ENCODE measurements at regions not wholly inside any gene's neighbourhood (a gene's known extent, or its start where the extent isn't known, plus 50 kb on each side); places are given as distances from the start of the nearest gene placed in this dataset.

- H3K27ac ChIP-seq (ENCODE audit: low read length): no peak overlapping the region
- no peaks in the 10 kb centered on the region for H3K36me3 ChIP-seq (ENCODE audit: control insufficient read depth, insufficient read depth, low read length)
- H3K4me3 ChIP-seq (ENCODE audit: low read length): no peak overlapping the region
- no peaks in the 10 kb centered on the region for H3K27me3 ChIP-seq (ENCODE audit: control insufficient read depth, insufficient read depth, low read length)
- WGBS (ENCODE audit: insufficient coverage, insufficient read length): no CpG with 5 or more reads among the region's 9 CpGs
- no peak for DNase-seq (ENCODE audit: low read depth, low spot score)
- no peaks in the 10 kb centered on the region for H3K9me3 ChIP-seq (ENCODE audit: control insufficient read depth, insufficient read depth, low read length)
- H3K4me1 ChIP-seq (ENCODE audit: control insufficient read depth, insufficient read depth, low read length): no peaks in the 10 kb centered on the region
Observed at GRCh38 chr10:55426138-55426537, 625.1 kb upstream of the PCDH15 start.

- Histone ChIP-seq H3K27me3 (ENCODE audit: control insufficient read depth, insufficient read depth, low read length) (no peaks in the 10 kb centered on the region), H3K4me3 (ENCODE audit: low read length) (no peak overlapping the region), H3K4me1 (ENCODE audit: control insufficient read depth, insufficient read depth, low read length) (no peaks in the 10 kb centered on the region), H3K27ac (ENCODE audit: low read length) (no peak overlapping the region), H3K9me3 (ENCODE audit: control insufficient read depth, insufficient read depth, low read length) (no peaks in the 10 kb centered on the region), H3K36me3 (ENCODE audit: control insufficient read depth, insufficient read depth, low read length) (no peaks in the 10 kb centered on the region)
- no CpG with 5 or more reads among the region's 7 CpGs for WGBS (ENCODE audit: insufficient coverage, insufficient read length)
- DNase-seq (ENCODE audit: low read depth, low spot score): no peak
Observed at GRCh38 chr10:55410415-55410885, 609.4 kb upstream of the PCDH15 start.

GRCh38 chr10:55404094-55404493 lies 603.1 kb upstream of the PCDH15 start:
- H3K27ac ChIP-seq (ENCODE audit: low read length): no peak overlapping the region
- H3K36me3 ChIP-seq (ENCODE audit: control insufficient read depth, insufficient read depth, low read length): no peaks in the 10 kb centered on the region
- H3K4me3 ChIP-seq (ENCODE audit: low read length): no peak overlapping the region
- H3K9me3 ChIP-seq (ENCODE audit: control insufficient read depth, insufficient read depth, low read length): no peaks in the 10 kb centered on the region
- DNase-seq (ENCODE audit: low read depth, low spot score): no peak
- no peaks in the 10 kb centered on the region for H3K4me1 ChIP-seq (ENCODE audit: control insufficient read depth, insufficient read depth, low read length)
- no CpG with 5 or more reads among the region's 6 CpGs for WGBS (ENCODE audit: insufficient coverage, insufficient read length)
- no peaks in the 10 kb centered on the region for H3K27me3 ChIP-seq (ENCODE audit: control insufficient read depth, insufficient read depth, low read length)

- no peak overlapping the region for H3K27ac ChIP-seq (ENCODE audit: low read length)
- H3K36me3 ChIP-seq (ENCODE audit: control insufficient read depth, insufficient read depth, low read length): no peaks in the 10 kb centered on the region
- no peaks in the 10 kb centered on the region for H3K4me1 ChIP-seq (ENCODE audit: control insufficient read depth, insufficient read depth, low read length)
- H3K4me3 ChIP-seq (ENCODE audit: low read length): no peak overlapping the region
- DNase-seq (ENCODE audit: low read depth, low spot score): no peak
- no peaks in the 10 kb centered on the region for H3K9me3 ChIP-seq (ENCODE audit: control insufficient read depth, insufficient read depth, low read length)
- WGBS (ENCODE audit: insufficient coverage, insufficient read length): no CpG with 5 or more reads among the region's 3 CpGs
- H3K27me3 ChIP-seq (ENCODE audit: control insufficient read depth, insufficient read depth, low read length): no peaks in the 10 kb centered on the region
Observed at GRCh38 chr10:55400075-55400849, 599.2 kb upstream of the PCDH15 start.

- H3K9me3 ChIP-seq (ENCODE audit: control insufficient read depth, insufficient read depth, low read length): no peaks in the 10 kb centered on the region
- DNase-seq (ENCODE audit: low read depth, low spot score): no peak
- no peaks in the 10 kb centered on the region for H3K36me3 ChIP-seq (ENCODE audit: control insufficient read depth, insufficient read depth, low read length)
- WGBS (ENCODE audit: insufficient coverage, insufficient read length): no CpG with 5 or more reads among the region's 1 CpG
- H3K27ac ChIP-seq (ENCODE audit: low read length): no peak overlapping the region
- no peaks in the 10 kb centered on the region for H3K4me1 ChIP-seq (ENCODE audit: control insufficient read depth, insufficient read depth, low read length)
- no peak overlapping the region for H3K4me3 ChIP-seq (ENCODE audit: low read length)
- no peaks in the 10 kb centered on the region for H3K27me3 ChIP-seq (ENCODE audit: control insufficient read depth, insufficient read depth, low read length)
Observed at GRCh38 chr10:55398497-55398882, 597.5 kb upstream of the PCDH15 start.

- Histone ChIP-seq H3K27ac (ENCODE audit: low read length) (no peak overlapping the region), H3K4me1 (ENCODE audit: control insufficient read depth, insufficient read depth, low read length) (no peaks in the 10 kb centered on the region), H3K9me3 (ENCODE audit: control insufficient read depth, insufficient read depth, low read length) (no peaks in the 10 kb centered on the region), H3K36me3 (ENCODE audit: control insufficient read depth, insufficient read depth, low read length) (no peaks in the 10 kb centered on the region), H3K27me3 (ENCODE audit: control insufficient read depth, insufficient read depth, low read length) (no peaks in the 10 kb centered on the region), H3K4me3 (ENCODE audit: low read length) (no peak overlapping the region)
- DNase-seq (ENCODE audit: low read depth, low spot score): no peak
- no CpG with 5 or more reads among the region's 7 CpGs for WGBS (ENCODE audit: insufficient coverage, insufficient read length)
Observed at GRCh38 chr10:55397777-55398496, 596.9 kb upstream of the PCDH15 start.

GRCh38 chr10:55378196-55378595 lies 577.2 kb upstream of the PCDH15 start:
- no peaks in the 10 kb centered on the region for H3K36me3 ChIP-seq (ENCODE audit: control insufficient read depth, insufficient read depth, low read length)
- no peaks in the 10 kb centered on the region for H3K9me3 ChIP-seq (ENCODE audit: control insufficient read depth, insufficient read depth, low read length)
- WGBS (ENCODE audit: insufficient coverage, insufficient read length): 100% methylated on average over 1 of the region's 1 CpG
- no peak overlapping the region for H3K27ac ChIP-seq (ENCODE audit: low read length)
- DNase-seq (ENCODE audit: low read depth, low spot score): no peak
- no peaks in the 10 kb centered on the region for H3K4me1 ChIP-seq (ENCODE audit: control insufficient read depth, insufficient read depth, low read length)
- no peak overlapping the region for H3K4me3 ChIP-seq (ENCODE audit: low read length)
- H3K27me3 ChIP-seq (ENCODE audit: control insufficient read depth, insufficient read depth, low read length): no peaks in the 10 kb centered on the region

GRCh38 chr10:55374917-55375316 lies 573.9 kb upstream of the PCDH15 start:
- DNase-seq (ENCODE audit: low read depth, low spot score): no peak
- Histone ChIP-seq H3K27ac (ENCODE audit: low read length) (no peak overlapping the region), H3K9me3 (ENCODE audit: control insufficient read depth, insufficient read depth, low read length) (no peaks in the 10 kb centered on the region), H3K27me3 (ENCODE audit: control insufficient read depth, insufficient read depth, low read length) (no peaks in the 10 kb centered on the region), H3K36me3 (ENCODE audit: control insufficient read depth, insufficient read depth, low read length) (no peaks in the 10 kb centered on the region), H3K4me3 (ENCODE audit: low read length) (no peak overlapping the region), H3K4me1 (ENCODE audit: control insufficient read depth, insufficient read depth, low read length) (no peaks in the 10 kb centered on the region)
- WGBS (ENCODE audit: insufficient coverage, insufficient read length): 100% methylated on average over 1 of the region's 2 CpGs

GRCh38 chr10:55374060-55374459 lies 573.0 kb upstream of the PCDH15 start:
- no peak overlapping the region for H3K4me3 ChIP-seq (ENCODE audit: low read length)
- no peaks in the 10 kb centered on the region for H3K36me3 ChIP-seq (ENCODE audit: control insufficient read depth, insufficient read depth, low read length)
- no peaks in the 10 kb centered on the region for H3K27me3 ChIP-seq (ENCODE audit: control insufficient read depth, insufficient read depth, low read length)
- H3K4me1 ChIP-seq (ENCODE audit: control insufficient read depth, insufficient read depth, low read length): no peaks in the 10 kb centered on the region
- DNase-seq (ENCODE audit: low read depth, low spot score): no peak
- H3K9me3 ChIP-seq (ENCODE audit: control insufficient read depth, insufficient read depth, low read length): no peaks in the 10 kb centered on the region
- H3K27ac ChIP-seq (ENCODE audit: low read length): no peak overlapping the region

GRCh38 chr10:55369670-55370420 lies 568.8 kb upstream of the PCDH15 start:
- no peaks in the 10 kb centered on the region for H3K4me1 ChIP-seq (ENCODE audit: control insufficient read depth, insufficient read depth, low read length)
- no peak overlapping the region for H3K4me3 ChIP-seq (ENCODE audit: low read length)
- no peaks in the 10 kb centered on the region for H3K36me3 ChIP-seq (ENCODE audit: control insufficient read depth, insufficient read depth, low read length)
- no peak for DNase-seq (ENCODE audit: low read depth, low spot score)
- no peaks in the 10 kb centered on the region for H3K27me3 ChIP-seq (ENCODE audit: control insufficient read depth, insufficient read depth, low read length)
- H3K27ac ChIP-seq (ENCODE audit: low read length): no peak overlapping the region
- no peaks in the 10 kb centered on the region for H3K9me3 ChIP-seq (ENCODE audit: control insufficient read depth, insufficient read depth, low read length)
- no CpG with 5 or more reads among the region's 1 CpG for WGBS (ENCODE audit: insufficient coverage, insufficient read length)
